ENCODE measurements at regions not wholly inside any gene's neighbourhood (a gene's known extent, or its start where the extent isn't known, plus 50 kb on each side); places are given as distances from the start of the nearest gene placed in this dataset.

- no peak for FAIRE-seq
- Histone ChIP-seq H3K36me3 (ENCODE audit: control insufficient read depth in 2 of 3, insufficient read depth in 3 of 3, low read length in 3 of 3) (no peaks in the 10 kb centered on the region), H3K27ac (ENCODE audit: low read depth in 2 of 2, low read length in 2 of 2) (no peak overlapping the region), H3K9me3 (ENCODE audit: control insufficient read depth in 2 of 3, insufficient read depth in 1 of 3, low read length in 3 of 3) (no peaks in the 10 kb centered on the region), H3K4me3 (ENCODE audit: low read length in 3 of 3) (no peak overlapping the region), H3K9ac (ENCODE audit: low read length in 3 of 3) (no peak overlapping the region), H3K27me3 (ENCODE audit: control insufficient read depth, insufficient read depth, low read length) (no peaks in the 10 kb centered on the region), H3K4me1 (ENCODE audit: control insufficient read depth in 2 of 3, insufficient read depth in 2 of 3, low read depth in 1 of 3, low read length in 3 of 3) (no peaks in the 10 kb centered on the region)
- DNase-seq, result no peak
- intact Hi-C loops (cut with DNase I), result no loop called here
- no peak for TF ChIP-seq CTCF (IDR thresholded peaks at IDR 0.05; ENCODE audit: borderline replicate concordance, extremely low read depth, insufficient read depth)
Measured at GRCh38 chr5:162382839-162383238, 315.3 kb downstream of the GABRG2 start.

- TF ChIP-seq CTCF (IDR thresholded peaks at IDR 0.05; ENCODE audit: borderline replicate concordance, extremely low read depth, insufficient read depth), result no peak
- H3K9ac ChIP-seq (ENCODE audit: low read length in 3 of 3), result no peak overlapping the region
- H3K36me3 ChIP-seq (ENCODE audit: control insufficient read depth in 2 of 3, insufficient read depth in 3 of 3, low read length in 3 of 3), result no peaks in the 10 kb centered on the region
- intact Hi-C loops (cut with DNase I), result no loop called here
- DNase-seq, result no peak
- H3K4me3 ChIP-seq (ENCODE audit: low read length in 3 of 3), result no peak overlapping the region
- no peaks in the 10 kb centered on the region for H3K9me3 ChIP-seq (ENCODE audit: control insufficient read depth in 2 of 3, insufficient read depth in 1 of 3, low read length in 3 of 3)
- H3K27ac ChIP-seq (ENCODE audit: low read depth in 2 of 2, low read length in 2 of 2), result no peak overlapping the region
- no peaks in the 10 kb centered on the region for H3K4me1 ChIP-seq (ENCODE audit: control insufficient read depth in 2 of 3, insufficient read depth in 2 of 3, low read depth in 1 of 3, low read length in 3 of 3)
- FAIRE-seq, result no peak
- H3K27me3 ChIP-seq (ENCODE audit: control insufficient read depth, insufficient read depth, low read length), result no peaks in the 10 kb centered on the region
Measured at GRCh38 chr5:162384225-162384624, 316.7 kb downstream of the GABRG2 start.

DNA sequence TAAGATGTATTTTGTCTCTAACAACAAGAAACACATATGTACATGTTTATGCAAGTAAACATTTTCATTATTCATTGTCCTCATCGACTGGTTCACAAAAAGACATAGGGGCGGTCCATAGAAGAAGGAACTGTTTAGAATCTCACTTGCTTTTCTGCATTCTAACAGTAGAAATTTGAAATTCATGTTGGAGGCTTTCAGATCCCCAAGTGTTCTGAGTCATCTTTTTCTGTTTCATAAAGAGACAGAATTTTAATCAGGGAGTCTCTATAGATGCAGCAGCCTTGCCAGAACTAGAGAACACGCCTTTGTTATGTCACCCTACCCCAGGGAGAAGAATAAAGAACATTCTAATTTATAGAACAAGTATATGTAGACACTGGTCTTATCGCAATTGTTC lies 324.3 kb downstream of the GABRG2 start:
- Histone ChIP-seq H3K27me3 (ENCODE audit: control insufficient read depth, insufficient read depth, low read length) (no peaks in the 10 kb centered on the region), H3K4me3 (ENCODE audit: low read length in 3 of 3) (no peak overlapping the region), H3K9me3 (ENCODE audit: control insufficient read depth in 2 of 3, insufficient read depth in 1 of 3, low read length in 3 of 3) (peaks cover 0 to 5% (median 0%) of the 10 kb centered on the region in 3 donors), H3K9ac (ENCODE audit: low read length in 3 of 3) (no peak overlapping the region), H3K27ac (ENCODE audit: low read depth in 2 of 2, low read length in 2 of 2) (no peak overlapping the region), H3K4me1 (ENCODE audit: control insufficient read depth in 2 of 3, insufficient read depth in 2 of 3, low read depth in 1 of 3, low read length in 3 of 3) (no peaks in the 10 kb centered on the region), H3K36me3 (ENCODE audit: control insufficient read depth in 2 of 3, insufficient read depth in 3 of 3, low read length in 3 of 3) (no peaks in the 10 kb centered on the region)
- intact Hi-C loops (cut with DNase I), result no loop called here
- TF ChIP-seq CTCF (IDR thresholded peaks at IDR 0.05; ENCODE audit: borderline replicate concordance, extremely low read depth, insufficient read depth), result no peak
- DNase-seq, result no peak
- FAIRE-seq, result no peak

GRCh38 chr5:162392336-162392735 lies 324.8 kb downstream of the GABRG2 start:
- H3K36me3 ChIP-seq (ENCODE audit: control insufficient read depth in 2 of 3, insufficient read depth in 3 of 3, low read length in 3 of 3), result no peaks in the 10 kb centered on the region
- TF ChIP-seq CTCF (IDR thresholded peaks at IDR 0.05; ENCODE audit: borderline replicate concordance, extremely low read depth, insufficient read depth), result no peak
- no peak overlapping the region for H3K27ac ChIP-seq (ENCODE audit: low read depth in 2 of 2, low read length in 2 of 2)
- H3K9me3 ChIP-seq (ENCODE audit: control insufficient read depth in 2 of 3, insufficient read depth in 1 of 3, low read length in 3 of 3), result peaks cover 0 to 5% (median 0%) of the 10 kb centered on the region in 3 donors
- FAIRE-seq (no peak), DNase-seq (no peak)
- no peak overlapping the region for H3K9ac ChIP-seq (ENCODE audit: low read length in 3 of 3)
- no peaks in the 10 kb centered on the region for H3K27me3 ChIP-seq (ENCODE audit: control insufficient read depth, insufficient read depth, low read length)
- no peak overlapping the region for H3K4me3 ChIP-seq (ENCODE audit: low read length in 3 of 3)
- intact Hi-C loops (cut with DNase I), result no loop called here
- no peaks in the 10 kb centered on the region for H3K4me1 ChIP-seq (ENCODE audit: control insufficient read depth in 2 of 3, insufficient read depth in 2 of 3, low read depth in 1 of 3, low read length in 3 of 3)

All from kidney (tissue), 13 donors.